NCI-H774 (cell line): ENCODE measurements at regions not wholly inside any gene's neighbourhood (a gene's known extent, or its start where the extent isn't known, plus 50 kb on each side); places are given as distances from the start of the nearest gene placed in this dataset.
"Not testable (repeated sequence)": the region's sequence is repeated elsewhere in the genome, so short reads cannot be mapped to it uniquely, and the experiment has no call there.

Source experiments
- DNase-seq: peaks from one replicate; lab custom pipeline; 2025; lab: John Stamatoyannopoulos, UW

DNA sequence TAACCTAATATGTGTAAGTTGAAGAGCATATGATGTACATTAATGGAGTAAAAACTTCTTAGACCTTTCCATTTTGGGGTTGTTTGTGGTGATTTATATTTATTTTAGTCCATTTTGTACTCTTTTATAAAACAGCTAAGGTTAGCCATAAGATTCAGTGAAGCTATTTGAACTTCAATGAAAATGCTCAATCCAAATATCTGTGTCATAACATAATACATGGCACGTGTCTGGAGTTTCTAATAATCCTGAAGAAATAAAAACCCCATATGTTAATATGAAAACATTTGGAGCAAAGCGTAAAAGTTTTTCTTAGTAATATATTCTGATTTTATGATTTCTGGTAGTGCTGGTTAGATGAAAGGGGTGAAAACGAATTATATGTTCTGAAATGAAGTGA, 1729.7 kb downstream of the PCDH9 start:
- no peak for DNase-seq

DNA sequence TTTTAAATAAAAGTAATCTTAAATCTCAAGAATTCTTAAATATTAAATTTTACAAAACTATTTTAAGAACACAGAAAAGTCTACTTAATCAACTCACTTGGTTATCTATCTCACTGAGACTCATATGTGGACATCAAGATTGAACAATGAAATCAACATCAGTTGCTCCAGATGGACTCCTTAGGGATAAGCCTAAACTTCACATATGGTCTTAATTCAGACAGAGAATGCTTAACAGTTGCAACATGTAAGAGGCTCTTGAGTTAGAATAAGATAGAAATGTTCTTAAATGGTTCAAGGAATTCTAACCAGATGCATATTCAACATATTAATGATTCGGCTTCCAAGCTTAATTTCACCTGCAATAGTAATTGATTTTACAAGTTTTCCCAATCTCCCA, 1730.9 kb downstream of the PCDH9 start:
- DNase-seq = no peak

DNA sequence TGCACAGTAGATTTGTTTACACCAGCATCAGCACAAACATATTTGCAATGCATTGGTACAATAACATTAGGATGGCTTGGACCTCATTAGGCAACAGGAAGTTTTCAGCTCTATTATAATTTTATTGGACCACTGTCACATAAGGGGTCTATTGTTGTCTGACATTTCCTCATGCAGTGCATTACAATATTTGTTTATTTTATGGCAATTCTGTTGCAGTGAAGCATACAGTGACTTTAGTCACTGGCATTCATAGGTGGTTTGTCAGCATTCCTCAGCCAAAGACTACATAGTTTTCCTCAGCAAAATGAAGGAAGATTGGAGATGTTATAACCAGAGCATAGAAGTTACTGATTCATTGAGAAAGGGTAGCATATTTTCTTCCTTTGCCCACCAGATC, 1732.9 kb downstream of the PCDH9 start:
- no peak for DNase-seq

DNA sequence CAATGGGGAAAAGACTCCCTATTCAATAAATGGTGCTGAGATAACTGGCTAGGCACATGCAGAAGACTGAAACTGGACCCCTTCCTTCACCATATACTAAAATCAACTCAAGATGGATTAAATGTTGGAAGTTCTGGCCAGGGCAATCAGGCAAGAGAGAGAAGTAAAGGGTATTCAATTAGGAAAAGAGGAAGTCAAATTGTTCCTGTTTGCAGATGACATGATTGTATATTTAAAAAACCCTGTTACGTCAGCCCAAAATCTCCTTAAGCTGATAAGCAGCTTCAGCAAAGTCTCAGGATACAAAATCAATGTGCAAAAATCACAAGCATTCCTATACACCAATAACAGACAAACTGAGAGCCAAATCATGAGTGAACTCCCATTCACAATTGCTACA, 1739.4 kb downstream of the PCDH9 start:
- DNase-seq = not testable (repeated sequence)

DNA sequence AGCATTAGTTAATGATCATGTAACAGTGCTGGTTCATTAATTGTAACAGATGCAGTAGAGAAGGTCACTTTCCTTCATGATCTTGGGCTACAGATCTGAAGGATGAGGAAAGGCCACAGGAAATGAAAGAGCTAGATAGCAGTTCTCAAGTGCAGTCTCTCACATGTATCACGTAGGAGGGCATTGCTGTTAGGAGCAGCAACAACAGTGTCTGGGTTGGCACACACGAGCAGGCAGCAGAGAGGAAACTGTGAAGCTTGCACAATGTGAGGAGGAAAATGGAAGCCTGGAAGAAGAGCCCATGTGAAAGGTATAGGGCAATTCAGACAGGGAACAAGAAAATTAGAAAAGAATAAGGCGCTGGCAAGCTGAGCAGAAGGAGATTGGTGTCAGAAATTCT, 1741.5 kb downstream of the PCDH9 start:
- DNase-seq = no peak

DNA sequence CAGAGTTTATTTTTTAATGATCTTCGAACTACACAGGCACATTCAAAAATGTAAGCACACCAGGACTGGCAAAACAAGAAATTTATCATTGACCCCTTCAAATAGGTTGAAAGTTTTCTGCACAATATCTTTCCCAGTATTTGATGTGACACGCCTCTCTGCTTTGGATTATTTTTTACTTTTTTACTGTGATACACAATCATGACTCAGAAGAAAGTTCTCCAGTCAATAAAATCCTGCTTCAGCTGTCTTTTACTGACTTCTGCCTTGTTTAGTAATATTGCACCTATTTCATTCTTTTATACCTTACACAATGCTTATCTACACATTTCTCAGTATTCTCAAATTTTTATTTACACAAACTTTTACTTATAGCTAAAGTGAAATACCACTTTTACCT, 1750.4 kb downstream of the PCDH9 start:
- no peak for DNase-seq

DNA sequence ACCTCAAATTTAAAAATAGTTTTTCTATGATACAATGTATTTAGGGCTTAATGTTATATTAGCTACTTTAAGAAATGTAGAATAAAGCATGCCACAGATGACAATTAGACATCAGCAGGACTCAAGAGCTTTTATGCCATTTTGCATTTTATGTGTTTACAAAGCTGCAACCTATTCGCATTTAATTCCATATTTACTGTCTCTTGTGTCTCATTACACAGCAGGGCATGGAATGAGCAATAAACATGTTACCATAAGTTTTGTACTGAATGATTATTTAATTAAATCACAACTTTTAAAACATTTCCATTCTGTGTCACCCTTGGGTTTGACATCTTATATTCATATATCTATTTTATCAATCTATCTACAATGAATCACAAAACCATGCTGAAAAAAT, 1756.9 kb downstream of the PCDH9 start:
- no peak for DNase-seq

DNA sequence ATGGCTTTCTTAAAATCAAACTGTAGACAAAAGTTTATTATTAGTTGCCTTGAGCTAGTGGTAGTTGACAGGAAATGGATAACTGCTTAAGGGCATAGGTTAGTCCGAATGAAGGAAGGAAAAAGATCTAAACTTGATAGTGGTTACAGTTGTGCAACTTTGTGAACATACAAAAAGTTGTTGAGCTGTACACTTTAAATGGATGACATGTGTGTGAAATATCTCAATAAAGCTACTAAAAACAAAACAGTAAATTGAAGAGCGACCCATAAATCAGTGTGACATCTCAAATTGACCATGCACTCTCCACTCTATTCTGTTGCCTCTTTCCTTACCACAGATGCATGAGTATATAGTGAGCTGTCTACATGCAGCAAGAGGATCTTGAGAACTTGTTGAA, 1757.8 kb downstream of the PCDH9 start:
- no peak for DNase-seq

DNA sequence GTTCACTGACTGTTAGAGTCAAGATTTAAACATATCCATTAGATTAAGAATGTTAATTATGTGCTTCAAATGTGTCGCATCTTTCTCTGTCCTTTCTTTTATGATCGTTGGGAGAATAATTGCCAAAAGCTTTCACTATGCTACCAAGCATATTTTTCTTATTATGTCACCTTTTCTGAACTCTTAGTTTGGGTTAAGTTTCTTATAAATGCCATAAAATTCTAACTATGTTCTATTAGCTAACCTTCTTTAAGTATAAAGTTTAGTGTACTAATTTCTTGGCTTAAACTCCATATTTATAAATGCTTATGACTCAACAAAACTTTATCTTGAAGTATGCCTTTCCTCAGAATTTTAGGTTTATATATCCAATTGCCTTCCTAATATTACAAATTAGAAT, 1759.4 kb downstream of the PCDH9 start:
- no peak for DNase-seq

DNA sequence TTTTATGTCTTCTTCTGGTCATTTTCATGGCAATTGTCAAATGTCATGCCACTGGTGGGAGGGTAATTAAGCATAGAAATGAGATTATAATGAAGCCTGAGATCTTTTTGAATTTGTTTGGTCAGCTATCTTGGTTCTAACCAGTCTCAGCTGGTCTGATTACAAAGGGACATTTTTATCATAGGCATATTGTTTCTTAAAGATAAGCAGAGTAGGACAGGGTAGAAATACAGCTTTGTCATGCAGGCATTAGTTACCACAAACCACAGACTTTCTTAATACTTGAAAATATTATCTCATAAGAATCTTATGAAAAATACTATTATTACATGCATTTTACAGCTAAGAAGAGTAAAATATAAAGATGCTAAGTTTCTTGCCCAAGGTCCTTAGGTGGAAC, 1761.5 kb downstream of the PCDH9 start:
- no peak for DNase-seq

DNA sequence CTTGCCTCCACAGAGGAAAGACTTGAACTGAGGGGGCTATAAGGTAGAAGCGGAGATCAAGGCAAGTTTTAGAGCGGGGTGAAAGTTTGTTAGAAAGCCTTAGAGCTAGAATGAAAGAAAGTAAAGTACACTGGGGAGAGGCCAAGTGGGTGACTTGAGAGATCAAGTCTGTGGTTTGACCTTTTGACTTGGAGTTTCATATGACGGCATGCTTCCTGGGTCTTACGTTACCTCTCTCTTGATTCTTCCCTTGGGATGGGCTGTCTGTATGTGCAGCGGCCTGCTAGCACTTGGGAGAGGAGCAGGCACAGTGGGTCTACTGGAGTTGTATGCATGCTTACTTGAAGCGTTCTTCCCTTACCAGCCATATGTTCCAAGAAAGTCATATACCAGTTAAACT, 1768.5 kb downstream of the PCDH9 start:
- DNase-seq = no peak

DNA sequence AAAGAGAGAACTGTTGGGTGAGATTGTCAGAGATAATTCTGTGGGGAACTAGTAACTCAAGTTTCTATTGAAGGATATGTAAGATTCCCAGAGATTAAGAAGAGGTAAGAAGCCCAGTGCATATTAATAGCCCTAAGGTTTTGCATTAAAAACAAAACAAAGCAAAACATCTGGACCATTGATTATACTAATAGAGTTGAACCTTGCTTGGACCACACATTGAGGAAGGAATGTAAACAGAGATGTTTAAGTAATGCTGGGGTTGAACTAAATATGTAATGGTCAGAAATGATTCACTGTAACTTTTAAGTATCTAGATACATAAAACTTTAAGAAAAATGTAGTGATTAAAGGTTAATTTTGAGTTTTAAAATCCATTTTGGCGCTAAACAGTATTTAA, 1770.0 kb downstream of the PCDH9 start:
- DNase-seq = no peak

DNA sequence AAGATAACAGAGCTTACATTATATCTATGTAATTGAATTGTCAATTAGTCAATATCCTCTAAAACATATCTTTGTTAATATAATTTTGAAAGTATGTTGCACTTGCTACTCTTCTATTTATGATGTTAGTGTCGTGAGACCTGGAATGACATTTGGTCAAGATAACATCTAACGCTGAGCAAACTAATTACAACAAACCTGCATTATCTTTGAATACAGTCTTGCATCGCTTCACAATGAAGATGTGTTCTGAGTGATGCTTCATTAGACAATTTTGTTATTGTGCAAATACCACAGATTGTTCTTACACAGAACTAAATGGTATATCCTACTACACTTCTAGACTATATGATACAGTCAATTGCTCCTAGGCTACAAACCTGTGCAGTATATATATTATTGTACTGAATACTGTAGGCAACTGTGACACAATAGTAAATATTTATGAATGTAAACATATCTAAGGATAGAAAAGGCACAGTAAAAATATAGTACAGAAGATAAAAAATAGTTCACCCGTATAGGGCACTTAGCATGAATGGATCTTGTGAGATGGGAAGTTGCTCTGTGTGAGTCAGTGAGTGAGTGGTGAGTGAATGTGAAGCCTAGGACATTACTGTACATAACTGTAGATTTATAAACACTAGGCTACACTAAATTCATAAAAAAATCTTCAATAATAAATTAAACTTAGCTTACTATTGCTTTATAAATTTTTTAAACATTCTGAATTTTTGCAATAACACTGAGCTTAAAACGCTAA, 1773.8 kb downstream of the PCDH9 start:
- no peak for DNase-seq

DNA sequence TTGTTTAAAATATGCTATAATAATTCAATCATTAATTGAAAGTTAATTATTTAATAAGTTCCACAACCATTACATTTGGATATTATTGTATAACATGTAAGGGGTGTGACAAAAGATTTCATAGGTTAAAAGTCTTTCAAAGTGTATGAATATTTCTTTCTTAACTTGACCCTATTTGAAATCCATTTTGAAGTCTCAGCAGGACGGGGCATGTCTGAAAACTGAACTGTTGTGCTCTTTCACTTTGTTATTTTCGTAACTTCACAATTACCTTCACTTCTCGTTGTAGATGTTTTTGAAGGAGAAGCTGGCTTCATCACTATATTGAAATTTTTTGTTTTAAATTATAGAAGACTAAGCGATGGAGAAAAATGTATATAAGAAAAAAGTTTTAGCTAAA, 1775.7 kb downstream of the PCDH9 start:
- DNase-seq = no peak

DNA sequence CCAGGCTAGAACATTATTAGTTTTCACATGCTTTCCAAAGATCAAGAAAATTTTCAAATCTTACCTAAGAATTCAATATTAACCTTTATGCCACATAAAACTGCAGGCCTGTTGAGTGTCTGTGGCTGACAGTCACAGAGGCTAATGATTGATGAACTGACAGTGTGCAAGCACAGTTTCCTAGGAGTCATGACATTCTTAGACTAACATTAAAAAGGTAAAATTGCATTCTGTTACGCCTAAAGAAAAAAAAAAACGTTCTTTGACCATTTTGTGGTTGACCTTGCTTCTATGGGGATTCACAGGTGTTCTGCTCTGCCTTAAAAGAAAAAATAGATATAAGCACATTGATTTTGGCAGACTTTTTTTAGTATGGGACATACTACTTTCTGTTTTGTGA, 1776.2 kb downstream of the PCDH9 start:
- DNase-seq = no peak

DNA sequence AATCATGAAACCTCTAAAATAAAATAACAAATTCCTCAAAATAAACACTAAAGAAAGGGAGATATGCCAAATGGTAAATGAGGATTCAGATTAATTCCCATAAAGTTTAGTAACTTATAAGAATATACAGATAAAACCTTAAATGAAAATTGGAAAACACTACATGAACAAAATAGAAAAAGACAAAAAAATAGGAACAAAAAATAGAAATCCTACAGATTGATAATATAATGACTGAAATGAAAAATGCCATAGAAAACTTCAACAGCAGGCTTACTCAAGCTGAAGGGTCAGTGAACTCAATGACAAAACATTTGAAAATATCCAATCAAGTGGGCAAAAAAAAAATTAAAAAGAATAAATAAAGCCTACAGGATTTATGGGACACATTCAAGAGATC, 1784.8 kb downstream of the PCDH9 start:
- DNase-seq = no peak

DNA sequence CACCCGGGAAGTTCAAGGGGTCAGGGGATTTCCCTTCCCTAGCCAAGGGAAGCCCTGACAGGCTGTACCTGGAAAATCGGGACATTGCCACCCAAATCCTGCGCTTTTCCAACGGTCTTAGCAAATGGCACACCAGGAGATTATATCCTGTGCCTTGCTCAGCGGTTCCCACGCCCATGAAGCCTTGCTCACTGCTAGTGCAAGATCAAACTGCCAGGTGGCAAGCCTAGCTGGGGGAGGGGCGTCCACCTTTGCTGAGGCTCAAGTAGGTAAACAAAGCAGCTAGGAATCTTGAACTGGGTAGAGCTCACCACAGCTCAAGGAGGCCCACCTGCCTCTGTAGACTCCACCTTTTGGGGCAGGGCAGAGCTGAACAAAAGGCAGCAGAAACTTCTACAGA, 1794.5 kb downstream of the PCDH9 start:
- no peak for DNase-seq

DNA sequence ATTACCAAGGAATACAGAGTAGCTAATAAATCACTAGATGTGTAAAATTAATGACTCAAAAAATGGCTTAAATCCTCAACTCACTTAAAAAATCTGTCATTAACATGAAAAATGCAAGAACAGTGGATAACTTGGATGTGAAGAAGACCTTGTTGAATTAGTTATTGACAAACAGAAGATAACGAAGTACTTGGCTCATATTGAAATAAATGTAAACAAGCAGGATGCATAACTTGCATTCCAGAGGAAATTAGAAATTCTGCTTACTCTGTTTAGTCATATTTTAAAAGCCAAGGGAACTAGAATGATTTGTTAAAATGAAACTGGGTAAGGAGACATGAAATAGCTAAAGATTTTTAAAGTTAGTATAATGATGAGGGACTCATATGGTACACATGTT, 1812.2 kb downstream of the PCDH9 start:
- no peak for DNase-seq

DNA sequence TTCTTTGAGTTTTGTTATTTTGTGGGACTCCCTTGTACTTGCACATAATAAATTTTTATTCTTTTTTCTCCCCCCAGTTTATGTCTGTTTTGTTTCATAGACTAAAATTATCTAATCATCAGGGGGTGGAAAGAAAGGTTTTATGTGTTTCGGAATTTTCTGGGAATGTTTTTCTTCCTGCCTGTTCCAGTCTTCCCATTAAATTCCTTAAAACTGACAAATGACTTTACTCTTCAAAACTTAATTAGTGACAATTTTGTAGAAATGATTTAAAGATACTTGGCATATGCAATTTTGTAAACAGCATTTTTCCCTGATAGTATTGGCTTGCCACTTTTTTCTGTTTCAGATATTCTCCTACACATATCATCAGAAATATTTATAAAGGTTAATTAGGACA, 1813.4 kb downstream of the PCDH9 start:
- no peak for DNase-seq

DNA sequence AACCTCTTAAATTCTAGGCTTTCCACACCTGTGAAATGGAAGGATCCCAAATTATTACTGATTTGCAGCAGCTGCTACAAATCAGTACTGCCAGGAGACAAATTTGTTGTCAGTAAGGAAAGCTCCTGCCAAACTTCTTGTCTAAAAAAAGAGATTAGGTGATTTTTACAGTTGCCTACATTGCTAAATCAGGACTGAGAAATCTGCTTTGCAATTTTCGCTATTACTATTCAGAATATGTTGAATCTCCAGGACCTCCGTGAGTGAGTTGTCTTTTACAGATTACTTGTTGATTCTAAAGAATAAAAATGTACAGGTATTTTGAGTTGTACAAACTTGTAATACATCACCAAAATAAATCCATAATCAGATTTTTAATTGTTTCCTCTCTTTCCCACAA, 1815.9 kb downstream of the PCDH9 start:
- no peak for DNase-seq

DNA sequence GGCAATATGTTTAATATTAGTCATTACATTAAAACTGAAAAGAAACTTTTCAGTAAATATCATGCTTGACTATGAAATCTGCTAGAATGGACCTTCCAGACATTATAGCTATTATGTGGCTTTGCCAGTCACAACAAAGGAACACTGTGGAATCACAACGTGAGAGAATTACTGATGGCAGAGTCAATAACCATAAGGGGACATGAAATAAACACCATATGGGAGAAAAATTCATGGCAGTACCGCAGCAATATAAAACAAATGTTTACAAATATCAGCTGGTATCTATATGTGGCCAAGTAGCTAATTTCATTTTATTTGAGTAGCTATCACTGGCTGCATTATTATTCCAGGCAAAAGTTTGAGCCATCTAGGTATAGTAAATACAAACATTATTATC, 1818.6 kb downstream of the PCDH9 start:
- no peak for DNase-seq

DNA sequence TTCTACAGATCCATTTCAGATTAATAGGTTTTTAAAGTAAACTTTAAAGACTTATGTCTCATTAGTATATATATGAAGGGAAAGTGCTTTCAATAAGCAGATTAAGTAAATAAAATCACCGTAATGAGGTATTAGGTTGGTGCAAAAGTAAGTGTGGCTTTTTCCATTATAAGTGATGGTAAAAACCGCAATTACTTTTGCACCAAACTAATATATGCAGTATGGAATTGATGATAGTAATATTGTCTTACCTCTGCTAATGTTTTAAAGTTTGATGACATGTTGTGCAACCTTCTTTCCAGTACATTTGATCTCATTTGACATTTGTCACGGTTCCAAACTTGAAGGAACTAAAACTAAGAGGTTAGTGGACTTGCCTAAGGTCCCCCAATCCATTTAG, 1819.3 kb downstream of the PCDH9 start:
- no peak for DNase-seq

DNA sequence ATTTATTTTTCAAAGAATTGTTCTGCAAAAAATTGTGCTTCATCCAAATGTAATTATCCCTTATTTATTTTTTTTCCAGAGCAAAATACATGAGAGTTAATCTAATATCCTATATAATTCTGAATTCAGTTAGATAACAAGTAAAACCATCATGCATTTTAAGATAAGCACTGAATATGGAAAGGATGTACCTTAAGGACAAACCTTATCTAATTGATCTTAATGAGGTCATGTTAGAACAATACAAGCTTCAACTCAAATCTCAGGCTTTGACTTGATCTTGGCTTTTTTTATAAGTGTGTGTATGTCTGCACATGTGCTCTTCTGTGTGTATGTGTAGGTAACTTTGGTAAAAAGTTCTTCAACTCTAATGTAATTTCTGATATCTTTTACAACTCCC, 1828.8 kb downstream of the PCDH9 start:
- DNase-seq = no peak

DNA sequence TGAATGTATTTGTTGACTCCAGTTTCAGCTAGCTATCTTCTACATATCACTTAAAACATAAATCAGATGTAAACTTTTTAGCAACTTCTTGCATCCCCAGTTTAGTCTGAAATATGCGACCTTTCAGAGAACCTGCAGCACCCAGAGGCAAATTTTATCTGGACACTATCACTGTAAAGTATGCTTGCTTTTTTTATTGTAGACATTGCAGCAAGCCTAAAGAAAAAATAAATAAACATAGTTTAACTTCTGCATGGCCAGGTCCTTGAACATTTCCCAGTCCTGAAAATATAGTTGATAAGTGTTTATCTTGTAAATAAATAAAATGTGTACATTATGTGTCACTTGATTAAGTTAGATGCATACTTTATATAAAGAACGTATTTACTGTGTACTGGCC, 1829.4 kb downstream of the PCDH9 start:
- no peak for DNase-seq
